Smooth muscle cell of the brain vasculature (primary cell): ENCODE measurements at regions not wholly inside any gene's neighbourhood (a gene's known extent, or its start where the extent isn't known, plus 50 kb on each side); places are given as distances from the start of the nearest gene placed in this dataset.
A peak's percentile ranks its signal among the peaks of the same experiment; 100 is the strongest.
"Not testable (repeated sequence)": the region's sequence is repeated elsewhere in the genome, so short reads cannot be mapped to it uniquely, and the experiment has no call there.

ENCODE experiments used
- DNase-seq: peaks from one replicate; pipeline ENCODE4 v3.0.0-alpha.2; 2012; ENCODE audit warnings: low read depth, low spot score

DNA sequence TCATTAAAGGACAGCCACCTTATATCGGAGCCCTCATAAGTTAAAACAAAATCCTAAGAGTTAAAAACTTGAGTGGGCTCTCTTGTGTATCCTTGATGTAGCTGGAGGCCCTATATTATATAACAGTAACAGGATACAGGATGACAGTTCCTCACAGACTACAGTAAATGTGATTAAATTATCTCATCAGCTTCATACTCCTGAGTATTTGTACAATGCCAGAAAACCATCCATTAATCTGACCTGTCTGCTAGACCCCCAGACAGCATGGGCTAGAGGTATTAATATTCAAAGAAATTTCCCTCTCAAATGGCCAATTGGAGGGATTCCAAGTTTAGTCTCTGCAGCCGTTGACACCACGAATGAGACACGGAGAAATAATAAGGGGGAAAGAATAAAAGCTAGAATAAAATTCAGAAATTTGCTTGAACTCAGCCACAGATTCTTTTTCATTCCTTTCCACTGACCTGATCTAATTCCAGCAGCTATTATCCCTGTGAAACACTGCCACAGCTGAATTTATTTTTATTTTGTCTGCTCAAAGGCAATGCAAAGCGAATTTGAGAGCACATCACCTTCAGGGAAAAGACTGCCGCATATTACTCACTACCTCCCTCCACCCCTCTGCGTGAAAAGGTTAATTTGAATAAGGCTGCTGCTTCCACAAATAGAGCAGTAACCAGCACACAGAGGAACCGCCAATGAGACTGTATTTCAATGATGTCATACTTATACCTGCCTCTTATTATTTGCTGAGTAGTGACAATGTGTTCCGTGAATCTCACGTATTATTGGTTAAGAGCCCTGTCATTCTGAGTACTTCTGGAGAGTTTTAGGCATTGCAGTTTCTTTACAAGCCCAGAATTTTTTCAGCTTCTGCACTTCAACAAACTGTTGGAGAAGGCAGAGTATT lies 155.9 kb upstream of the KLF12 start:
- DNase-seq: peak; percentile 67

DNA sequence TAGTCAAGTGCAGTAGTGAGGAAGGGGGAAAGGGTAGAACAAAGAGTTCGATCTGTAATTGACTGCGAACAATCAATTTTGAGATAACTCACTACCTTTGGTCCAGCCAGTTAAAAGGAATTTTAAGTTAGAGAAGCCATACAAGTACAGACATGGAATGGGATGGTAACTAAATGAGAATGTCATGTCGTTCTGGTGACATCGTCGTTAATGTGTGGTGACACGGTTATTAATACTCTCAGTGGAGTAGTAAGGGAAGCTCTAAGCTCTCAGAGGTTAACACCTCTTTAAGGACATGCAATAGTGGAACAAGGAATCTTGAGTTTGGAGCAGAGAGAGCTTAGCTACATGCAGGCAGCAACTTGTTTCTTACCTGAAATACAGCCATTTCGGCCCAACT lies 154.9 kb upstream of the KLF12 start:
- no peak for DNase-seq

DNA sequence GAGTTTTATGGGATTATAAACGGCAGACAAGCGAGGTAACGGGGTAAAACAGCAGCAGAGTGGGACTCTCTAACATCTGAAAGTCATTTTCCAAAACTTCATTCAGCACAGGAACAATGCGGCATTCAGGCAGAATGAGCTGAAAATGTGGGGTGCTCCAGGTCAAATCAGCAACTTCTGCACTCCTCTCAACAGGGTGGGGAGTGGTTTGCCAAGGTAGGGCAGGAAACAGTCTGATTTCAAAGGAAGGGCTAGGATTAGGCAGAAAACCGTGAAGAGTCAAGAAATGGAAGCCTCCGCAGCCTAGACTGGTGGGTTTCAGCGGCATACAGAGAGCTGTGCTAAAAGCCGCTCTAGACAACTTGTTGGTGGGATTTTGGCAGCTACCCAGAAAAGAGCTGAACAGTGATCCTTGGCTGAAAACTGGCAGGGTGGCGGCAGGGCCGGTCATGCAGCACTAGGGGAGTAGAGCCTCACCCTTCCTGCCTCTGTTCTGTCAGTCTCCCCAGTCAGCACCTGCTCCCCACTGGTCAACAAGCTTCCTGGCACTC lies 154.2 kb upstream of the KLF12 start:
- DNase-seq: no peak

DNA sequence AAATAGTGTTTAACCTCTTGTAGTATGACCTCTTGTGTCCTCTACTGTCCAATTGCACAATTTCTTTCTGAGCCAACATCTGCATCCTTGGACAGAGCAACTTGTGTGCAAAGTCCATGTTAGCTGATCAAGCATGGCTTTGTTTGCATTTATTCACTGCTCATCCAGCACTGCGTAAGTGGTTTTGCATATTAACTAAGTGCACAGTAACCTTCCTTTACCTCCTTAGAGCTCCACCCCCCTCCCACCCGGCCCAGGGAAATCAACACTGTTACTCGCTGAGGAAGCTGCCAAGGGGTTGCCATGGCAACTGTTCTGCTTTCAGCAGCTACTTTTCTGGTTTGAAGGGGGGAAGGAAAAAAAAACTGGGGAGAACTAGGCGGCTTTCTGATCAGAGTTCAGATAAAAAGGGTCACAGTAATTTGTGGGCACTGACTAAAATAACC lies 153.5 kb upstream of the KLF12 start:
- no peak for DNase-seq

DNA sequence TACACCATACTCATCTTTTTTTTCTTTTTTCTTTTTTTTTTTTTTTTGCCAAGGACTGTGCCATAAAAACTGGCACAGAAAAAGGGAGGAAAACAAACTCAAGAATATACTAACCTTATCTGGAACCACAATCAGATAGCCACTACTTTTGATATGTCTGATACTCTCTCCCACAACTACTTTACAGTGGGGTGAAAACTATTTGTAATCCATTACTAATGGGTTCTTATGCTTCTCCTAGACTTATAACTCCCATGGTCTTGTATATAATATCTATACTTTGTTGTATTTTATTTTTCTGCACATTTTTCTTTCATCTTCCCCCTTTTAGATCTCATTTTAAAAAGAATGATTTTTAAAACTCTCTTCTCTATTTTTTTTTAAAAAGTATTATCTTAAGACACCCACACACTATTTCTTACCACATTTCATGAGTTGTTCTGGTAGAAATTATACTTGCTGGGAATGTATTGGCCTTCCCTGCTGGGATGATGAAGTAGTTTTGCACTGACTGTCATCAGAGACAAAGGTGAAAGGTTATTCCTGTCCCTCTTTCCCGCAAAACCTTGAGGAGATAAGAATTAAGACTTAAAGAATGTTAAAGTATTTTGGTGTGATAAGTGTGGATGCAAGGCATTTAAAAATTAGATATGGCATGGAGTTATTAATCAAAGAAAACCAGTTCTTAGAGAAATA lies 146.7 kb upstream of the KLF12 start:
- no peak for DNase-seq

DNA sequence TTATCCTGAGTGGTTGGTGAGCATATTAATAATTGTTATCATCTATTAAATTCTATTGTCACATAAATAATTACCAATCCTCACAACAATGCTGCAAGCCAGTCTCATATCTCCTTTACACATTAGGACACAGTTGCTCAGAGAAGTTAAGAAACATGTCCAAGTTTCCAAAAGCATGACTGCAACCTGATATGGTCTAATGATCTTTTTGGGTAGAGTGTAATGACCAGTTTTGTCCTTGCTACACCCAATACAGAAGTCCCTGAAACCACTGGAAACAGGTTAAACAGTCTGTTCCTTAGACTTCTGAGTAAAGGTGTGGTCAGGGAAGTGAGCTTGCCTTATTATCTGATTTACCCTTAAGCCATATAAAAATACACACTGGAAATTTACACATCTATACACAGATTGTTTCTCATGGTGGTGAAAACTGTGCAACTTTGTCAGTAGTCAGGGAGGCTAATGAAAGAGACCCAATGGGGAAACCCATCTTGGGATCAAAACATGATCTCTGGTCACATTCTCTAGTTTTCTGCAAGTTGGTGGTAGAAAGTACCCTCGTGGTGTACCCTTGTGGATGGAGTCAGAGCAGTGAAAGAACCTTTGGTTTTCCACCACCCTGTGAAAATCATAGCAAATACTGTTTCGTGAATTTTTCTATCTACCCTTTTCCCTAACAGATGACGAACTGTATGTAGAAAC lies 146.0 kb upstream of the KLF12 start:
- DNase-seq: no peak

DNA sequence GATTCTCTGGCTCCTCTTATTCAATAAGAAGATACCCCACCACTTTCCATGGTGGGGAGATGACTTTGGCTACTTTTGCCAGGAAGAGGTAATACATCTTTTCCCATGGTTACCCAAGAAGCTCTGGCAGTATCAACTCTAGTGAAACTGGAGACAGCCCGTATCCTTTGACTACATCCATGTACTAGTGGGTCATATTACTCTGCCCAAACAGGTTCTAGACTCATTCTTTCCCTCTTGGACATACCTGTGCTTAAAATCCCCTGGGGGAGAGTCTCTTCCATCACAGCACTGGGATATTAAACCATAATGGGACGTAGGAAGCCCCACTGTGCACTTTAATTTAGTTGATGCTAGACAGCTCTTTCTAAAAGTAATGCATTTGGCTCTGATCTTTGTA lies 144.7 kb upstream of the KLF12 start:
- DNase-seq: no peak

DNA sequence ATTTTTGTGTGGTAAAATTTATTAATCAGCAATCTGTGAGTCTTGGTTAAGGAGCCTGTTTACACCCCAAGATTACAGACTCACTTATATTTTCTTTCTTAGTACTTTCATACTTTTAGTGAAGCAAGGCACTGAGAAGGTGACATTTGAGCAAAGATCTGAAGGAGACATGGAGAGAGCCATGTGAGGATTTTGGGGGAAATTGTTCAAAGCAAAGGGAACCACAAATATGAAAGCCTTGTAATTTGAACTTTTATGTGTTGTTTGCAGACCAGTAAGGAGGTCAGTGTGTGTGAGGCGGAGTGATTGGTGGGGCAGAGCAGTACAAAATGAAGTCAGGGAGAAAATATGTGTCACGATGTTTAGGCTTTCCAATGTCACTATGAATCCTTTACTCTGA lies 140.7 kb upstream of the KLF12 start:
- no peak for DNase-seq

DNA sequence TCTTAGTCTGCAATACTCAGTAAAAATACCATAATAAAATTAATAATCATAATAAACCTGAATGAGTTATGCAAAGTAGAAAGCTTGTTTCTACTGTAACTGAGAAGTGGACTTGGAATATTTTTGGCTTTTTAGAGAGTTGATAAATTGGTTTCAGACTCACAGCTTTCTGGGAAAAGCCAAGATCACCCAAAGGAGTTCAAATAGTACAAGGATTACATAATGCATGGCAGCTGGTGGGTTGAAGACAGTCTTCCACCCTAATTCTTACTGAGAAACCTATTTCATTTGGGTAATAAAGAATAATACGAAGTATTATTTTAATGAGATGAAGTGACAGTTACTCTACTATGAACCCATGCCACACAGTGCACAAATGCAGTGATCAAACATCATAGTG lies 139.4 kb upstream of the KLF12 start:
- DNase-seq: no peak

DNA sequence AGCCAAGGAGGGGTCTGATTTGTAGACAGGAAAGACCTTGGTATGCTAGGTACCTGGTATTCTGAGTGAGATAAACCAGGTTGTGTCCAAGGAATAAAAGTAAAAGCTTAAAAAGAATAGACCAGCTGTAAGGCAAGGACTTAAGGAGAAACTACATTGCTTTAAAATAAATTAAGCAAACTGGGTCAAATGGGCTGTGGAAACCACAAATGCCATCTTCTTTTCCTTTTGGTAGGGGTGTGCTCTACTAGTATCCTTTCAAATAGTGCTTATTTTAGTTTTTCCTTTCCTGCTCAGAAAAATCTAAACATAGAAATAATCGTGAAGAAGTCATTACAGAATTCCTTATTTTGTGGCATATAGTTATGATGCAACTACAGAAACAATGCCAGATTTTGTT lies 138.6 kb upstream of the KLF12 start:
- no peak for DNase-seq

DNA sequence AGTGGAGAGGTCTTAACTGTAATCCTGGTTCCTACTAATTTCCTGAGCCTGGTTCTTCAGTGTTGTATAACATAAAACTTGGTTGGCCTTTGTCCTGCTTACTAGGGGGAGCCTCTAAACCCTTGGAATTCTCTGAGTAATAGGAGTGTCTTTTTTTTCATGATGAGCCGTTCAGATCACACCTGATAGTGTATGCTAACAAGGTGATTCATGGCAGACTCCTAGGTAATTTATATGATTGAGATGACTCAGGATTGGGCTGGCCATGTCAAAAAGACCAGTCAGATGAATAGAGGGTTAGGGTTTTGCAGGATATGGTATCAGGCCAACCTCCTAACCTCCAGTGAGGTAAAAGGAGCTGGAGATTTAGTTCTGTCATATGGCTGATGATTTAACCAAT lies 135.8 kb upstream of the KLF12 start:
- DNase-seq: no peak

DNA sequence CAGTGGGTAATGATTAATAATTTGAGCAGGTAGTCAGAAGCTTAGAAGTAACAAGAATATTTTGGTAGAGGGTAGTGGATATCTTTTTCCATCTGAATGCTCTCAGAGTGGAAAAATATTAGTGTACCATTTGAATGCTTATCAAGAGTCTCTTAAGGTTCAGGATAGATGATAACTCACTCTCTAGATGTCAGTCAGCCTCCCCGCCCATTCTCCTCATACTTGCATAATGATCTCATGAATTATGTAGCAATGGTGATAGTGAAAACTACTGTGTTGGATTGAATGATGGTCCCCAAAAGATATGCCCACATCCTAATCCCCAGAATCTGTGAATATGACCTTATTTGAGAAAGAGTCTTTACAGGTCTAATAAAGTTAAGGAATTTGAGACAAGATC lies 132.7 kb upstream of the KLF12 start:
- DNase-seq: no peak

DNA sequence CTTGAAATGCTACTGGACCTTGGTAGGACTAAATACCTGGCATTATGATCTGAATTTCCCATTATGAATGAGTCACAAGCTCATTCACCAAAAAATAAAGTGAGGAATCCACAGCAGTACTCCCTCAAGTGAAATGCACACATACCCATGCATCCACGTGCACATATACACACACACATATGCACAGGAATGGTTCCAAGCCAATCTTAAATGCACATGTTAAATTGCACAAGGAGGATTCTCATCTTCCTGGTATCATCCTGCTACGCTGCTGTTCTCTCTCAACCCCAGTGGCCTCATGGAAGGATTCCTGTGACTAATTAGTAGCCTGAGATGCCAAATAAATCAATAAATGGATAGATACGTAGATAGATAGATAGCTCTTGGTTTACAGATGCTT lies 132.1 kb upstream of the KLF12 start:
- no peak for DNase-seq

DNA sequence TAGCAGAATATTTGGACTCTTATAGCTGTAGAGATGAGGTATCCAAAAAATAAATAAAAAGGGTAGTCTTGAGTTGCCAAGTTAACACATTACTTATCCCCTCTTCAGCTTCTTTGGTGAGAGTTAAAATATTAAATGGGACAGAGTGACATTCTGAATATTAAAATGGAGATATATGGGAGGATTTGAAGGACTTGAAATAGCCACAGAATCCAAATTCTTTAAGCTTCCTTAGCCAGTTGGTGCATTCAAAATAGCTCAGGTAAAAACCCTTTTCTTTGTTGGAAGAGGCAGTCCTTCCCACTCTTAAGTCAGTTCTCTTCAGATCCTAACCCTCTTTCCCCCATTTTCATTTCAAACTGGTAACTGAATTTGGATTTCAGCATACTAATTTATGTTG lies 130.1 kb upstream of the KLF12 start:
- DNase-seq: no peak

DNA sequence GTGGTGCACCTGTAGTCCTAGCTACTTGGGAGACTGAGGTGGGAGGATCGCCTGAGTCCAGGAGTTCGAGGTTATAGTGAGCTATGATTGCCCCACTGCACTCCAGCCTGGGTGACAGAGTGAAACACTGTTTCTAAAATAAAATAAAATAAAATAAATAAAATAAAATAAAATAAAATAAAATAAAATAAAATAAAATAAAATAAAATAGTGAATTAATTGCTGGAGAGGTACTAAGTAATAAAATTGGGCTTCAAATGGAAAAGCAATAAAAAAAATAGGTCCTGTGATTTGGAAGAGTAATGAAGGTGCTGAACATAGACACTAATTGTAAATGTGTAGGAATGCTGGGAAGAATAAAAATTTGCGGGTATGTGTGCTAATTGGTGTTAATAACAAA lies 126.2 kb upstream of the KLF12 start:
- DNase-seq: not testable (repeated sequence)

DNA sequence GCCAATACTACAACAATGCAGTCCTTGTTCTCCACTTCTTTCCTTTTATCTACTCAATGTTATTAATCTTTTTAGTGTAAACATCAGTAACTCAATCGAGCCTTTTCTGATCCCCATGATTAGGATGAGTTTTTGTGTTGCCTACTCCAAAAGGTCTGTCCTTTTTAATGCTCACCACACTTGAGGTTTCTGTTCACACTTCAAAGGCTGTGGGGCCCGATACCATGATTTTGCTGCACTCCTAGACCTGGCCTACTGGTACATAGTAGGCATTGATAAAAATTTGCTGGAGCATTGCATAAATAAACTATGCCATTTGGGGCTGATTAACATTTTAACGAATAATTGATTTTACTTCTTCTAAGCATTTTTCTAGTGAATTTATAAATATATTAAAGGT lies 125.4 kb upstream of the KLF12 start:
- DNase-seq: no peak

DNA sequence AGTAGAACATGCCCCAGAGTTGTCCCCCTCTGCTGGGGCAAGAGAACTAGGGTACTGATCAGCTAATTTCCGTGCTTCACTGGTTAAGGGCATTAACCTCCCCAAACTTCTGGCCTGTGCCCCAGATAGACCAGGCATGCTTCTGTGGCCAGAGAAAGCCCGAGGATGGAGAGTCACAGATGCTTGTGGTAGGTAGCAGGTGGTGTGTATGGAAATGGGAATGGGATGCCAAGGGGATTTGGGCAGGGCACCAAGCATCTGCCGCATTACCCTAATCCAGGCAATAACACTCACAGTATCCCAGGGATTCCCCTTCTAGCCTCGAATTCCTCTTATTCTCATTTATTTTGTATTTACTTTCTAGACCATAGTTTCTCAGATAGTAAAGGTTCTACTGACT lies 124.8 kb upstream of the KLF12 start:
- no peak for DNase-seq

DNA sequence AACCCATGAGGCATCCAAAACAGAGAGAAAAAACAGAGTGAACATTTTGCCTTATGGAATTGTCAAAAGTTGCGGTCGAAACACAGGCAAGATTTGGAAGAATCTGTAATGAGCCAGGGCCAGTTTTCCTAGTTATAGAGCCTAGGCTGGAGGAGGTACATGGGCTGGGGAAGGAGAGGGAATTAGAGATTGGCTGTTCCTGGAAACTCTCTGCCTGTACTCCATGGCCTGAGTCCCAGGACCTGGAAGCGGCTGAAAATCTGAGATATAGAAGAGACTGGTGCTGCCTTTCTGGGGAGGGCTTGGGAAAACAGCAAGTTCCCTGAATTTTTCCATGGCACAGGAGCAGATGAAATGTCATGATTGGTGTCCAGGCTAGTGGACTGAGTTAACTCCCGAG lies 122.8 kb upstream of the KLF12 start:
- no peak for DNase-seq

DNA sequence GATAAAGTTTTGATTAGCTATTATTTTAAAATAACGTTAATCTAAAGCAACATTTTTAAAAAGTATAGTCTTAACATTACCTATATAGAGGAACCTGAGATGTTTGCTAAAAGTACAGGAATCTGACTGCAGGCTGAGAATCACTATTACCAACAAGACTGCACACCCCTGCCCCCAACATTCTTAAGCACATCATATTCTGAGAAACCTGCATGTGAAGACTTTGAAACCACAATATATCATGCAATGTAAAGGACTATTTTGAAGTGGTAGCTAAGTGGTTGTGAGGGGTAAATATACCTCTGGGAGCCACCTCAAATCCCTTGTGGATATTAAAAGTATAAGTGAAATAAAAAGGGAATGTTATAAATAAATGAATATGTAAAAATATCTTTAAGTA lies 119.0 kb upstream of the KLF12 start:
- DNase-seq: no peak

DNA sequence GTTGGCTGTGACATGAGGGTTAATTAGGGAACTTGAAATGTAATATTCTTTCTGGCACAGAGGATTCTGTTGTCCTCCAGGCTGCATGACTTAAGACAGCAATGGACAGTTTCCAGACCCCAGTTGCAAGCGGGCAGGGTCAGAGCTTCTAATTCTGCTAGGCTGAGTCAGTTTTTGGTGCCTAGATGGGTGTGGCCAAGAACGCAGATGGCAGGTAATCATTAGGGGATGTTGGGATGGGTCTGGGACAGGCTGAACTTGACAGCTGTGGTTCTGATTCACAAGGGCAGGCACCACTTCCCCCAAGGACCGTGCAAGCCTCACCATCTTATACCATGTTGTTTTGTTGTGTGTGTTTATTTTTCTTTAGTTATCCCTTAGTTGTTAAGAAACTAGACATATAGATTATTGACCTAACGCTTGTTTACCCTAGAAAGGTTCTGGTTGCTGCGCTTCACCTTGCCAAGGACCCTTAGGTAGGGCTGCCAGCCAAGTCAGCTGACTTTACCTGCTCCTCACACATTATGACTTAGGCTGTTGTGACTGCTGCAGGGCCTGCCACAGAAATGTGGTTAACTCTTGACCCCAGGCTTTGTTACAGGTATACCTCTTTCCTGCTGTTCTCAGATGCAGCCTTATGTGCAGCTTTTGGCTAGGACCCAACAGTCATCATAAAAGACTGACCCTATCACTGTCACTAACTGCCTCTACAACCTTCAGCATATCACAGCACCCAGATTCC lies 117.7 kb upstream of the KLF12 start:
- no peak for DNase-seq

DNA sequence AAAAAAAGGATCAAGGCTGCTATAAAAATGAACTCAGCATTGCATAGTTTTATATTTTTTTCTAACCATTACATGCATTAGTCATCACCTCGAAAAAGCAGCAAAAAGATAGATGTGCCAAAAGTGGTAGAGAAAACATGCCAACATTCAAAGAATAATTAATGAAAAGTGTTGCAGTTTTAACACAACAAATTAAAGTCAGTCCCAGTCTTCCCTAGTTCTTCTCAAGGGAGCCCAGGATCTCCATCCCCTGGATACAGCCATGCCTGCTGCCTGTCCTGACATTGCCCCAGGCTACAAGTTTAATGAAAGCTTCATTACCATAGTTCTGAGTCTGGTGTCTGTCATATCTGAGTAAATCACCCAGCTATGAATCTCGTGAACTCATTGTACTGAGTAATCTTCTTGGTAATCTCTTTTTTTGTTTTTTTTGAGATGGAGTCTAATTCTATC lies 116.6 kb upstream of the KLF12 start:
- no peak for DNase-seq
